Gastrocnemius medialis (tissue), 4 donors: ENCODE measurements at regions not wholly inside any gene's neighbourhood (a gene's known extent, or its start where the extent isn't known, plus 50 kb on each side); places are given as distances from the start of the nearest gene placed in this dataset.

ENCODE experiments used
- ATAC-seq, 2 donors: fragments of 150-250 bp; one replicate each; pipeline ENCODE4 v1.9.1; 2016
- DNase-seq, 2 donors: peaks; one replicate each; pipeline ENCODE4 v3.0.0-alpha.2; 2019
- H3K27ac ChIP-seq, 4 donors: fragments of 200-600 bp; sonication (generic); 1 replicate in 1 of 4; 2 replicates in 3 of 4; pipeline ENCODE4 v1.5.1; 2016 to 2018; ENCODE audit warnings: mild to moderate bottlenecking in 2 of 4, moderate library complexity in 1 of 4
- H3K27me3 ChIP-seq, 3 donors: fragments of 200-600 bp; sonication (generic) in 2 of 3; 1 replicate in 1 of 3; 2 replicates in 2 of 3; pipeline versions ENCODE4 v1.5.1 to v1.6.0; 2016 to 2019; ENCODE audit warnings: mild to moderate bottlenecking in 1 of 3, moderate library complexity in 1 of 3
- H3K36me3 ChIP-seq, 2 donors: fragments of 200-600 bp; sonication (generic) in 1 of 2; one replicate each; pipeline ENCODE4 v1.5.1; 2017 to 2018
- H3K4me1 ChIP-seq, 2 donors: fragments of 200-600 bp; sonication (generic) in 1 of 2; one replicate each; pipeline ENCODE4 v1.5.1; 2016 to 2017; ENCODE audit warnings: mild to moderate bottlenecking in 2 of 2
- H3K4me3 ChIP-seq, 4 donors: fragments of 200-600 bp; sonication (generic) in 3 of 4; 1 replicate in 1 of 4; 2 replicates in 3 of 4; pipeline ENCODE4 v1.5.1; 2016 to 2019; ENCODE audit warnings: mild to moderate bottlenecking in 2 of 4
- H3K9me3 ChIP-seq, 3 donors: fragments of 200-600 bp; sonication (generic) in 2 of 3; 1 replicate in 1 of 3; 2 replicates in 2 of 3; pipeline ENCODE4 v1.5.1; 2016 to 2019
- POLR2A ChIP-seq, 2 donors: fragments of 450-650 bp; IDR thresholded peaks; one replicate each; pipeline ENCODE4 v1.6.1; 2017; ENCODE audit warnings: antibody characterized with exemption in 2 of 2, mild to moderate bottlenecking in 2 of 2, moderate library complexity in 2 of 2
- in situ Hi-C, 4 donors: fragments of 200-750 bp; cut with MboI; loops; one replicate each; pipeline versions ENCODE4 v1.15.0 to v1.8.0; 2017; ENCODE audit warnings: low sequenced_read_pairs in 4 of 4
- intact Hi-C: fragments of 100-400 bp; cut with DNase I; formaldehyde crosslinking; loops from one replicate; pipeline ENCODE4 v1.15.1; 2023; ENCODE audit warnings: low total_unique reads
- TF ChIP-seq, protein P1 (sequence below), 5 experiments: fragments of 450-650 bp in 3 of 5; fragments of 200-600 bp in 2 of 5; sonication (generic) in 2 of 5; IDR thresholded peaks in 4 of 5; conservative IDR thresholded peaks in 1 of 5; 1 replicate in 4 of 5; 2 replicates in 1 of 5; pipeline ENCODE4 v1.5.1; 2016 to 2019; ENCODE audit warnings: antibody characterized with exemption in 5 of 5, mild to moderate bottlenecking in 3 of 5, moderate library complexity in 3 of 5

DNA sequence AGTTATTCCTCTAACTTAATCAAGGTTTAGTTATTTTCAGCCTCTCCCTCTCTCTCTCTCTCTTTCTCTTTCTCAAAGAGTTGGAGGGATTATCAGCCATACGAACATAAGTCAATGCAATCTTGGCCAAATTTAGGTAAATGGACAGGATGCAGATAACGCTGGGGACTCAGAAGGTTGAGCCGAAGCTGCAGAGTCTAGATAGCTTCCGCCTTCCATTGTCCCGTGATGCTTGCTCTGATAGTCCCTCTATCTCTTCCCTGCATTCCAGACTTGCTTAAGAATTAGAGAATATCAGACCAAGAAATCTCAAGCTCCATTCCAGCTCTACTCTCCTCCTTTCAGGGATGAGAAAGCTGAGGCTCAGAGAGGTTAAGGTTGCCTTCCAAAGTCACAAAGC lies 502.8 kb upstream of the TNP1 start:
- no peaks in the 10 kb centered on the region for H3K27me3 ChIP-seq
- TF ChIP-seq, protein P1, sequence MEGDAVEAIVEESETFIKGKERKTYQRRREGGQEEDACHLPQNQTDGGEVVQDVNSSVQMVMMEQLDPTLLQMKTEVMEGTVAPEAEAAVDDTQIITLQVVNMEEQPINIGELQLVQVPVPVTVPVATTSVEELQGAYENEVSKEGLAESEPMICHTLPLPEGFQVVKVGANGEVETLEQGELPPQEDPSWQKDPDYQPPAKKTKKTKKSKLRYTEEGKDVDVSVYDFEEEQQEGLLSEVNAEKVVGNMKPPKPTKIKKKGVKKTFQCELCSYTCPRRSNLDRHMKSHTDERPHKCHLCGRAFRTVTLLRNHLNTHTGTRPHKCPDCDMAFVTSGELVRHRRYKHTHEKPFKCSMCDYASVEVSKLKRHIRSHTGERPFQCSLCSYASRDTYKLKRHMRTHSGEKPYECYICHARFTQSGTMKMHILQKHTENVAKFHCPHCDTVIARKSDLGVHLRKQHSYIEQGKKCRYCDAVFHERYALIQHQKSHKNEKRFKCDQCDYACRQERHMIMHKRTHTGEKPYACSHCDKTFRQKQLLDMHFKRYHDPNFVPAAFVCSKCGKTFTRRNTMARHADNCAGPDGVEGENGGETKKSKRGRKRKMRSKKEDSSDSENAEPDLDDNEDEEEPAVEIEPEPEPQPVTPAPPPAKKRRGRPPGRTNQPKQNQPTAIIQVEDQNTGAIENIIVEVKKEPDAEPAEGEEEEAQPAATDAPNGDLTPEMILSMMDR (IDR thresholded peaks at IDR 0.05 in 4 of 5, conservative IDR thresholded peaks at IDR 0.05 in 1 of 5) = no peak
- TF ChIP-seq POLR2A (IDR thresholded peaks at IDR 0.05) = no peak
- intact Hi-C loops (no loop called here), in situ Hi-C loops (no loop called here)
- no peak for ATAC-seq
- no peak overlapping the region for H3K4me3 ChIP-seq
- H3K4me1 ChIP-seq = peaks cover 17 to 18% of the 10 kb centered on the region in 2 donors
- peak overlapping the region in 1 of 4 donors; percentile 58 for H3K27ac ChIP-seq
- H3K36me3 ChIP-seq = no peaks in the 10 kb centered on the region
- H3K9me3 ChIP-seq = no peaks in the 10 kb centered on the region
- no peak for DNase-seq

DNA sequence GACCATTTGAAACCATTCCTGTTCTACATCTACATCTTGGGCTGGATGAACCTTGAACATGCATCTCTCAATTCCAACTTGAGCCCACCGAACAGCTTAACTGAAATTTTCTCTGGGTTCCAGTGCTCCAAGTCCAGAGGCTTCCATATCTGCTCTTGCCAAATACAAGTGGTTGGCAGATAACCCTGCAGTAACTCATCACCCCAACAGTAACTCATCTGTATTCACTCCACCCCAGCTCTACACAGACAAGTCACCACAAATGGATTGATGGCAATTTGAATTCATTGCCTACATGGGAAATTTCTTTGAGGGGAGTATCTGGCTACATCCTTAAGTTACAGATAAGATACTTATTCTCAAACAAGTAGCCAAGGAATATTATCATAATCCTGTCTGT lies 502.4 kb upstream of the TNP1 start:
- H3K9me3 ChIP-seq = no peaks in the 10 kb centered on the region
- intact Hi-C loops (no loop called here), in situ Hi-C loops (no loop called here)
- TF ChIP-seq, protein P1 (IDR thresholded peaks at IDR 0.05 in 4 of 5, conservative IDR thresholded peaks at IDR 0.05 in 1 of 5) = no peak
- no peak for TF ChIP-seq POLR2A (IDR thresholded peaks at IDR 0.05)
- ATAC-seq = no peak
- peak overlapping the region in 2 of 4 donors; percentile 49 to 58 for H3K27ac ChIP-seq
- no peaks in the 10 kb centered on the region for H3K36me3 ChIP-seq
- no peak for DNase-seq
- H3K27me3 ChIP-seq = no peaks in the 10 kb centered on the region
- H3K4me3 ChIP-seq = no peak overlapping the region
- peaks cover 17 to 18% of the 10 kb centered on the region in 2 donors for H3K4me1 ChIP-seq

GRCh38 chr2:217361483-217361880 lies 501.6 kb upstream of the TNP1 start:
- ATAC-seq (no peak), DNase-seq (no peak)
- Histone ChIP-seq H3K4me1 (peaks cover 21 to 26% of the 10 kb centered on the region in 2 donors), H3K36me3 (no peaks in the 10 kb centered on the region), H3K27ac (peak overlapping the region in 3 of 4 donors; percentile 49 to 58 (median 55)), H3K9me3 (no peaks in the 10 kb centered on the region), H3K4me3 (no peak overlapping the region), H3K27me3 (no peaks in the 10 kb centered on the region)
- intact Hi-C loops = no loop called here
- TF ChIP-seq, protein P1 (IDR thresholded peaks at IDR 0.05 in 4 of 5, conservative IDR thresholded peaks at IDR 0.05 in 1 of 5) = no peak
- no peak for TF ChIP-seq POLR2A (IDR thresholded peaks at IDR 0.05)
- in situ Hi-C loops = no loop called here

DNA sequence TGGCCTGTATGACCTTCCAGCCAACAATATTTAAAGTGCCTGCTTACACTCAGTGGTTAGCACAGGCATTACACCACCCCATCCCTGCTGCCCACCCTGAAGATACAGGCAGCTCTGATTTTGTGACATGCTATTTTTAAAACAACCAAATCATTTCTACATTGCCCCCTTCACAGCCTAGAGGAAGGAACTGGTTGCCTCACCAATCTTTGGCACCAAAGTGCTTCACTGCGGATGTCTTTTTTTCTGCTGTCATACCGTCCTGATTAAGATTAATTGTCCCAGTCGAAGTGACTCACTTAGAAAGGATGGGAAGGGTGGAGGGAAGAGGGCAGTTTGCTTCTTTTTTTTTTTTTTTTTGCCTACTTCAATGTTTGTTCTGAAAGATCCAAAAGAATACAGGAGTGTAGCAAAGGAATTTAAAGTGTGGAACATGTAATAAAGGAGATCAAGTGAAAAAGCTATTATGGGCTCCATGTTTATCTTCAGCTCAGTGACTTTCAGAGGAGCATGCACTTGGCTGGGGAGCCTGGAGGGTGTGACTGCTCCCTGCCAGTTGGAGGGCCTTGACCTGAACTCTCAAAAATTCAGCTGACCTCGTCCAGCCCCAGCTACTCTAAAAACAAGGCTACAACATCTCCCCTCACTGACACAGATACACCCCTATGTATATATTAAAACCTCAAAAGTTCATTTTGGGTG lies 501.1 kb upstream of the TNP1 start:
- no peak for TF ChIP-seq POLR2A (IDR thresholded peaks at IDR 0.05)
- TF ChIP-seq, protein P1 (IDR thresholded peaks at IDR 0.05 in 4 of 5, conservative IDR thresholded peaks at IDR 0.05 in 1 of 5) = no peak
- peak; percentile 7 to 36 for DNase-seq
- ATAC-seq = peak; percentile 86 to 92
- Histone ChIP-seq H3K9me3 (no peaks in the 10 kb centered on the region), H3K27me3 (no peaks in the 10 kb centered on the region), H3K36me3 (no peaks in the 10 kb centered on the region), H3K27ac (peak overlapping the region in 3 of 4 donors; percentile 49 to 58 (median 55)), H3K4me3 (no peak overlapping the region), H3K4me1 (peaks cover 21 to 27% of the 10 kb centered on the region in 2 donors)
- intact Hi-C loops (no loop called here), in situ Hi-C loops (no loop called here)
